IMR-90 (cell line): ENCODE measurements at regions not wholly inside any gene's neighbourhood (a gene's known extent, or its start where the extent isn't known, plus 50 kb on each side); places are given as distances from the start of the nearest gene placed in this dataset.

Source experiments
- ATAC-seq: fragments of 200-7000 bp; cut with Tn5 transposase; 2 replicates; pipeline ENCODE4 v1.9.1; 2020; ENCODE audit warnings: low read depth, mild to moderate bottlenecking, moderate library complexity
- BruUV-seq: library from RNA; stranded (reverse); fragments of 400-500 nt; replicated peaks from 2 replicates; lab custom pipeline; 2021; lab: Mats Ljungman, UMichigan
- CTCF ChIA-PET: fragments of 300-600 bp; formaldehyde crosslinking; extraction: SDS; loops from one replicate; lab custom pipeline; 2021; ENCODE audit warnings: antibody characterized with exemption; lab: Yijun Ruan, JAX
- POLR2A ChIA-PET: fragments of 300-600 bp; sonication (Branson Sonifier 250); formaldehyde crosslinking; loops from one replicate; lab custom pipeline; 2022; ENCODE audit warnings: antibody characterized with exemption; ENCODE audit not compliant: unreplicated experiment; lab: Charles Lee
- DNase-seq: peaks from one replicate; pipeline ENCODE4 v3.0.0; 2013
- H2AFZ ChIP-seq: replicated peaks from 2 replicates; pipeline ENCODE3; 2013; ENCODE audit warnings: low read length, mild to moderate bottlenecking; ENCODE audit not compliant: poor library complexity
- H2AK5ac ChIP-seq: 2 replicates; pipeline ENCODE4 v1.6.1; 2013; ENCODE audit warnings: low read depth, low read length, inconsistent platforms
- H2AK9ac ChIP-seq: replicated peaks from 2 replicates; pipeline ENCODE3; 2013; ENCODE audit warnings: mild to moderate bottlenecking, low read depth, low read length, moderate library complexity; ENCODE audit not compliant: poor library complexity
- H2BK120ac ChIP-seq: 2 replicates; pipeline ENCODE4 v1.6.1; 2013; ENCODE audit warnings: low read depth, low read length, inconsistent platforms
- H2BK15ac ChIP-seq: 3 replicates; pipeline ENCODE4 v1.6.1; 2013; ENCODE audit warnings: low read depth, low read length, inconsistent platforms
- H2BK20ac ChIP-seq: 2 replicates; pipeline ENCODE4 v1.6.1; 2013; ENCODE audit warnings: low read depth, mild to moderate bottlenecking, inconsistent platforms, low read length, moderate library complexity
- H2BK5ac ChIP-seq: 2 replicates; pipeline ENCODE4 v1.6.1; 2013; ENCODE audit warnings: mild to moderate bottlenecking, low read depth, low read length, inconsistent platforms; ENCODE audit not compliant: poor library complexity, severe bottlenecking
- H3K14ac ChIP-seq: replicated peaks from 2 replicates; pipeline ENCODE4 v1.6.1; 2013; ENCODE audit warnings: low read depth, low read length, inconsistent platforms
- H3K18ac ChIP-seq: 2 replicates; pipeline ENCODE4 v1.6.1; 2013; ENCODE audit warnings: low read depth, low read length, control low read depth
- H3K23ac ChIP-seq: 2 replicates; pipeline ENCODE4 v1.6.1; 2013; ENCODE audit warnings: low read depth, low read length, inconsistent platforms
- H3K27ac ChIP-seq: 2 replicates; pipeline ENCODE4 v1.5.1; 2013; ENCODE audit warnings: mild to moderate bottlenecking, control low read depth, low read length; ENCODE audit not compliant: insufficient read depth
- H3K27me3 ChIP-seq: 2 replicates; pipeline ENCODE4 v1.6.1; 2013; ENCODE audit warnings: low read length; ENCODE audit not compliant: control insufficient read depth, insufficient read depth
- H3K36me3 ChIP-seq: 2 replicates; pipeline ENCODE4 v1.6.1; 2013; ENCODE audit warnings: low read length, mixed read lengths; ENCODE audit not compliant: control insufficient read depth, insufficient read depth
- H3K4ac ChIP-seq: 2 replicates; pipeline ENCODE4 v1.6.1; 2013; ENCODE audit warnings: low read depth, low read length, inconsistent platforms
- H3K4me1 ChIP-seq: 2 replicates; pipeline ENCODE4 v1.6.1; 2013; ENCODE audit warnings: low read length, mixed read lengths; ENCODE audit not compliant: control insufficient read depth, insufficient read depth
- H3K4me2 ChIP-seq: 2 replicates; pipeline ENCODE4 v1.6.1; 2013; ENCODE audit warnings: low read depth, mild to moderate bottlenecking, control low read depth, low read length, moderate library complexity
- H3K4me3 ChIP-seq: 2 replicates; pipeline ENCODE4 v1.5.1; 2013; ENCODE audit warnings: low read depth, mild to moderate bottlenecking, control low read depth, low read length, moderate library complexity; ENCODE audit not compliant: insufficient read depth
- H3K56ac ChIP-seq: 2 replicates; pipeline ENCODE4 v1.6.1; 2013; ENCODE audit warnings: low read length, inconsistent platforms; ENCODE audit not compliant: insufficient read depth; ENCODE audit errors: extremely low read depth
- H3K79me1 ChIP-seq, 2 experiments: 2 replicates each; pipeline ENCODE4 v1.6.1; 2013; ENCODE audit warnings: low read length in 2 of 2, inconsistent platforms in 1 of 2, low read depth in 1 of 2
- H3K9ac ChIP-seq: 2 replicates; pipeline ENCODE4 v1.6.1; 2013; ENCODE audit warnings: low read depth, low read length, control low read depth
- H3K9me1 ChIP-seq: 2 replicates; pipeline ENCODE4 v1.6.1; 2013; ENCODE audit warnings: low read length, inconsistent platforms; ENCODE audit not compliant: insufficient read depth
- H3K9me3 ChIP-seq: 2 replicates; pipeline ENCODE4 v1.6.1; 2013; ENCODE audit warnings: low read length; ENCODE audit not compliant: control insufficient read depth, insufficient read depth
- H4K20me1 ChIP-seq: 2 replicates; pipeline ENCODE4 v1.6.1; 2013; ENCODE audit warnings: low read length, inconsistent platforms; ENCODE audit not compliant: insufficient read depth
- H4K5ac ChIP-seq: 2 replicates; pipeline ENCODE4 v1.6.1; 2013; ENCODE audit warnings: mild to moderate bottlenecking, low read depth, low read length, control low read depth
- H4K8ac ChIP-seq, 2 experiments: 2 replicates each; pipeline ENCODE4 v1.6.1; 2013; ENCODE audit warnings: low read depth in 2 of 2, low read length in 2 of 2, control low read depth in 1 of 2, inconsistent platforms in 1 of 2
- H4K91ac ChIP-seq: 2 replicates; pipeline ENCODE4 v1.6.1; 2013; ENCODE audit warnings: low read depth, low read length, inconsistent platforms; ENCODE audit not compliant: insufficient read depth
- BHLHE40 ChIP-seq: fragments of 150-350 bp; IDR thresholded peaks from 2 replicates; pipeline ENCODE4 v1.6.1; 2016; ENCODE audit warnings: mild to moderate bottlenecking, low read depth, low read length
- CEBPB ChIP-seq: IDR thresholded peaks from 2 replicates; pipeline ENCODE4 v1.6.1; 2012; ENCODE audit warnings: low read depth, low read length, improper control_type of control experiment
- FOS ChIP-seq: fragments of 150-350 bp; IDR thresholded peaks from 2 replicates; pipeline ENCODE4 v1.6.1; 2016; ENCODE audit warnings: low read depth, low read length
- MXI1 ChIP-seq: IDR thresholded peaks from 2 replicates; pipeline ENCODE4 v1.6.1; 2012; ENCODE audit warnings: low read depth, mild to moderate bottlenecking, low read length, moderate library complexity, borderline replicate concordance
- NFE2L2 ChIP-seq: fragments of 150-350 bp; IDR thresholded peaks from 2 replicates; pipeline ENCODE4 v1.6.1; 2016; ENCODE audit warnings: low read depth, mild to moderate bottlenecking, low read length
- SMC3 ChIP-seq: fragments of 150-350 bp; IDR thresholded peaks from 2 replicates; pipeline ENCODE4 v1.6.1; 2016; ENCODE audit warnings: low read depth, mild to moderate bottlenecking, antibody characterized with exemption, low read length, moderate library complexity
- dilution Hi-C: fragments of 300-500 bp; cut with HindIII; formaldehyde crosslinking; loops from one replicate; pipeline ENCODE4 v1.14.3; 2018; ENCODE audit warnings: low sequenced_read_pairs; ENCODE audit not compliant: unreplicated experiment
- in situ Hi-C: fragments of 300-500 bp; cut with MboI; formaldehyde crosslinking; loops from 3 replicates; pipeline ENCODE4 v1.14.3; 2019; ENCODE audit warnings: low sequenced_read_pairs, inconsistent platforms, mixed read lengths
- intact Hi-C: fragments of 100-400 bp; cut with micrococcal nuclease; formaldehyde crosslinking; loops from 2 replicates; pipeline ENCODE4 v1.10.0; 2022
- TF ChIP-seq, protein P1 (sequence below): fragments of 150-350 bp; IDR thresholded peaks from 2 replicates; pipeline ENCODE4 v1.6.1; 2017; ENCODE audit warnings: mild to moderate bottlenecking, antibody characterized with exemption, low read length, low read depth
- TF ChIP-seq, protein P2 (sequence below): fragments of 150-350 bp; IDR thresholded peaks from 2 replicates; pipeline ENCODE4 v1.6.1; 2016; ENCODE audit warnings: low read depth, mild to moderate bottlenecking, low read length, moderate library complexity, borderline replicate concordance

DNA sequence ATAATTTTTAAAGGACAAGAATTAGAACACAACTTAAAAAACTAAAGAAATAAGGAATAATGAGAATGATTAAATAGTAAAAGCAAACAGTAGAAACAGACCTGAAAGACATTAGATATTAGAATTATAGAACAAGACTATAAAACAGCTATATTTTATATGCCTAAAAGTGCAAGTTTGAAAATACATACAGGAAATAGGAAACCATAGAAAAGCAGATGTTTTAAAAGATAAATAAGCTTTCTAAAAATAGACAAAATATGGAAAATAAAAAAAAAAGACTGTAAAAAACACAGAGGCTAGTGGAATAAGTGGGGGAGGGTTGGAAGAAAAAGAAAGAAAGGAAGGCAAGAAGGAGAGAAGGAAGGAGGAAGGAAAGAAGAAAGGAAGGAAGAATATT is 407.3 kb downstream of the IDS start:
- no peak overlapping the region for H3K4me2 ChIP-seq
- dilution Hi-C loops (no loop called here), in situ Hi-C loops (no loop called here), intact Hi-C loops (no loop called here)
- no peak overlapping the region for H4K91ac ChIP-seq
- TF ChIP-seq, protein P1, sequence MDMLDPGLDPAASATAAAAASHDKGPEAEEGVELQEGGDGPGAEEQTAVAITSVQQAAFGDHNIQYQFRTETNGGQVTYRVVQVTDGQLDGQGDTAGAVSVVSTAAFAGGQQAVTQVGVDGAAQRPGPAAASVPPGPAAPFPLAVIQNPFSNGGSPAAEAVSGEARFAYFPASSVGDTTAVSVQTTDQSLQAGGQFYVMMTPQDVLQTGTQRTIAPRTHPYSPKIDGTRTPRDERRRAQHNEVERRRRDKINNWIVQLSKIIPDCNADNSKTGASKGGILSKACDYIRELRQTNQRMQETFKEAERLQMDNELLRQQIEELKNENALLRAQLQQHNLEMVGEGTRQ = no peak
- TF ChIP-seq FOS (no peak), CEBPB (no peak), MXI1 (no peak), NFE2L2 (no peak), BHLHE40 (no peak), SMC3 (no peak)
- TF ChIP-seq, protein P2, sequence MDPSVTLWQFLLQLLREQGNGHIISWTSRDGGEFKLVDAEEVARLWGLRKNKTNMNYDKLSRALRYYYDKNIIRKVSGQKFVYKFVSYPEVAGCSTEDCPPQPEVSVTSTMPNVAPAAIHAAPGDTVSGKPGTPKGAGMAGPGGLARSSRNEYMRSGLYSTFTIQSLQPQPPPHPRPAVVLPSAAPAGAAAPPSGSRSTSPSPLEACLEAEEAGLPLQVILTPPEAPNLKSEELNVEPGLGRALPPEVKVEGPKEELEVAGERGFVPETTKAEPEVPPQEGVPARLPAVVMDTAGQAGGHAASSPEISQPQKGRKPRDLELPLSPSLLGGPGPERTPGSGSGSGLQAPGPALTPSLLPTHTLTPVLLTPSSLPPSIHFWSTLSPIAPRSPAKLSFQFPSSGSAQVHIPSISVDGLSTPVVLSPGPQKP = no peak
- H3K9ac ChIP-seq = no peak overlapping the region
- H2BK15ac ChIP-seq = no peak overlapping the region
- H3K79me1 ChIP-seq = no peaks in the 10 kb centered on the region
- H3K9me3 ChIP-seq = no peaks in the 10 kb centered on the region; the same call in 1 of the 2 replicates
- H2BK5ac ChIP-seq = no peak overlapping the region
- ATAC-seq (no peak), DNase-seq (no peak)
- no peaks in the 10 kb centered on the region for H3K36me3 ChIP-seq
- no peaks in the 10 kb centered on the region for H4K20me1 ChIP-seq
- no peak overlapping the region for H3K56ac ChIP-seq
- no peak overlapping the region for H4K5ac ChIP-seq
- ChIA-PET POLR2A (no interaction called here), CTCF (no interaction called here)
- no peaks in the 10 kb centered on the region for H3K9me1 ChIP-seq
- no peaks in the 10 kb centered on the region for H3K4me1 ChIP-seq
- no peak overlapping the region for H2AFZ ChIP-seq
- H4K8ac ChIP-seq = no peak overlapping the region
- H3K4me3 ChIP-seq = no peak overlapping the region
- no peak overlapping the region for H2AK9ac ChIP-seq
- H3K18ac ChIP-seq = no peak overlapping the region
- no TSS peak for BruUV-seq
- no peak overlapping the region for H2BK120ac ChIP-seq
- H3K4ac ChIP-seq = no peak overlapping the region
- no peaks in the 10 kb centered on the region for H3K27me3 ChIP-seq
- no peak overlapping the region for H3K14ac ChIP-seq
- H3K27ac ChIP-seq = no peak overlapping the region
- no peak overlapping the region for H2AK5ac ChIP-seq
- H3K23ac ChIP-seq = no peak overlapping the region
- H2BK20ac ChIP-seq = no peak overlapping the region
